GM12878 (cell line): ENCODE measurements at regions not wholly inside any gene's neighbourhood (a gene's known extent, or its start where the extent isn't known, plus 50 kb on each side); places are given as distances from the start of the nearest gene placed in this dataset.

ENCODE experiments used
- ATAC-seq: fragments of 200-7000 bp; cut with Tn5 transposase; 3 replicates; pipeline ENCODE4 v1.9.1; 2020; ENCODE audit warnings: mild to moderate bottlenecking, moderate library complexity
- BruUV-seq: library from RNA; stranded (reverse); fragments of 400-500 nt; replicated peaks from 2 replicates; lab custom pipeline; 2021; lab: Mats Ljungman, UMichigan
- CTCF ChIA-PET: fragments of 300-600 bp; sonication (Branson Sonifier 250); formaldehyde crosslinking; extraction: SDS; loops from one replicate; lab custom pipeline; 2021; ENCODE audit warnings: inconsistent platforms; lab: Yijun Ruan, JAX
- POLR2A ChIA-PET: fragments of 350-600 bp; formaldehyde crosslinking; extraction: SDS; loops from one replicate; lab custom pipeline; 2021; ENCODE audit warnings: inconsistent platforms; lab: Charles Lee
- RAD21 ChIA-PET: fragments of 300-600 bp; sonication (Branson Sonifier 250); formaldehyde crosslinking; loops from one replicate; lab custom pipeline; 2023; ENCODE audit warnings: antibody characterized with exemption; ENCODE audit not compliant: unreplicated experiment; lab: Charles Lee
- SMC1A ChIA-PET: fragments of 300-600 bp; sonication (Branson Sonifier 250); formaldehyde crosslinking; loops from one replicate; lab custom pipeline; 2023; ENCODE audit not compliant: unreplicated experiment, uncharacterized antibody; lab: Charles Lee
- DNase-seq: peaks from one replicate; pipeline ENCODE4 v3.0.0-alpha.2; 2011; ENCODE audit warnings: low read depth, low spot score
- FAIRE-seq: peaks from 3 replicates; lab custom pipeline; 2011; peaks lifted over from hg19 to GRCh38; lab: Jason Lieb, UNC
- H2AFZ ChIP-seq: 2 replicates; pipeline ENCODE4 v1.6.0; 2011; ENCODE audit warnings: low read depth, low read length, control low read depth; ENCODE audit not compliant: control insufficient read depth
- H3K27ac ChIP-seq: 2 replicates; pipeline ENCODE4 v1.5.1; 2011; ENCODE audit warnings: control low read depth; ENCODE audit not compliant: control insufficient read depth, insufficient read depth
- H3K27me3 ChIP-seq, 2 experiments: replicated peaks in 1 of 2; 2 replicates each; pipeline versions ENCODE4 v1.6.0 to v1.6.1; 2011; ENCODE audit warnings: low read length in 1 of 2; ENCODE audit not compliant: control insufficient read depth in 2 of 2, insufficient read depth in 2 of 2
- H3K36me3 ChIP-seq, 2 experiments: 2 replicates each; pipeline ENCODE4 v1.5.1; 2011; ENCODE audit warnings: low read length in 1 of 2; ENCODE audit not compliant: control insufficient read depth in 2 of 2, insufficient read depth in 2 of 2
- H3K4me1 ChIP-seq: 2 replicates; pipeline ENCODE4 v1.6.1; 2011; ENCODE audit warnings: mild to moderate bottlenecking, low read length, moderate library complexity, mixed read lengths; ENCODE audit not compliant: control insufficient read depth, insufficient read depth
- H3K4me2 ChIP-seq: 2 replicates; pipeline ENCODE4 v1.6.0; 2011; ENCODE audit warnings: control low read depth; ENCODE audit not compliant: control insufficient read depth, insufficient read depth
- H3K4me3 ChIP-seq: fragments of 200-600 bp; sonication (generic); 2 replicates; pipeline ENCODE4 v1.5.1; 2016
- H3K79me2 ChIP-seq: 2 replicates; pipeline ENCODE4 v1.6.0; 2011; ENCODE audit warnings: low read length; ENCODE audit not compliant: control insufficient read depth, insufficient read depth
- H3K9ac ChIP-seq: 2 replicates; pipeline ENCODE4 v1.8.0; 2011; ENCODE audit warnings: low read length, control low read depth, mixed read lengths; ENCODE audit not compliant: control insufficient read depth, insufficient read depth
- H3K9me3 ChIP-seq: replicated peaks from 3 replicates; pipeline ENCODE4 v1.5.1; 2011; ENCODE audit warnings: mild to moderate bottlenecking, low read length; ENCODE audit not compliant: control insufficient read depth, insufficient read depth
- H4K20me1 ChIP-seq: 2 replicates; pipeline ENCODE4 v1.6.0; 2011; ENCODE audit not compliant: control insufficient read depth, insufficient read depth
- BACH1 ChIP-seq: fragments of 450-650 bp; IDR thresholded peaks from 2 replicates; pipeline ENCODE4 v1.6.1; 2017; ENCODE audit warnings: mild to moderate bottlenecking, borderline replicate concordance
- CBX5 ChIP-seq: sonication (generic); IDR thresholded peaks from 2 replicates; pipeline ENCODE4 v1.6.1; 2016; ENCODE audit warnings: low read depth, moderate library complexity, mild to moderate bottlenecking, inconsistent platforms
- IRF4 ChIP-seq: IDR thresholded peaks from 2 replicates; pipeline ENCODE4 v1.6.1; 2011; ENCODE audit warnings: low read depth, low read length
- KAT2A ChIP-seq: conservative IDR thresholded peaks from 2 replicates; pipeline ENCODE4 v1.6.1; 2011; ENCODE audit warnings: low read depth, low read length; ENCODE audit not compliant: control insufficient read depth
- MTA3 ChIP-seq: IDR thresholded peaks from 2 replicates; pipeline ENCODE4 v1.6.1; 2012; ENCODE audit warnings: low read length, inconsistent platforms, borderline replicate concordance
- WRNIP1 ChIP-seq: IDR thresholded peaks from 2 replicates; pipeline ENCODE4 v1.6.1; 2011; ENCODE audit warnings: low read depth, low read length, improper control_type of control experiment, borderline replicate concordance
- ZNF24 ChIP-seq: fragments of 450-650 bp; IDR thresholded peaks from 2 replicates; pipeline ENCODE4 v1.6.1; 2017; ENCODE audit warnings: antibody characterized with exemption, mild to moderate bottlenecking
- WGBS: methylation state at CpG from one replicate; pipeline ENCODE4 v1.1.6; 2016; ENCODE audit warnings: low lambda C conversion rate; ENCODE audit not compliant: insufficient replicate concordance, insufficient coverage; ENCODE audit errors: missing lambda C conversion rate; 5-methylcytosine and 5-hydroxymethylcytosine counted together
- in situ Hi-C: fragments of 300-500 bp; cut with MboI; formaldehyde crosslinking; loops from 9 replicates; pipeline ENCODE4 v1.14.3; 2018; ENCODE audit warnings: mixed read lengths
- intact Hi-C: fragments of 100-400 bp; cut with micrococcal nuclease; formaldehyde crosslinking; loops from one replicate; pipeline ENCODE4 v1.14.2; 2022; ENCODE audit not compliant: unreplicated experiment
- TF ChIP-seq, protein P1 (sequence below): fragments of 450-650 bp; IDR thresholded peaks from 2 replicates; pipeline ENCODE4 v1.6.1; 2014; ENCODE audit warnings: mild to moderate bottlenecking
- TF ChIP-seq, protein P2 (sequence below): IDR thresholded peaks from 2 replicates; pipeline ENCODE4 v1.6.1; 2012; ENCODE audit warnings: low read length, inconsistent platforms
- TF ChIP-seq, protein P3 (sequence below), 3 experiments: IDR thresholded peaks in 2 of 3; conservative IDR thresholded peaks in 1 of 3; 2 replicates each; pipeline ENCODE4 v1.5.1; 2011; ENCODE audit warnings: low read depth in 3 of 3, low read length in 3 of 3, mild to moderate bottlenecking in 3 of 3, control low read depth in 2 of 3, moderate library complexity in 2 of 3, inconsistent platforms in 1 of 3, mixed read lengths in 1 of 3; ENCODE audit not compliant: control insufficient read depth in 2 of 3, insufficient read depth in 1 of 3; ENCODE audit errors: extremely low read depth in 1 of 3

DNA sequence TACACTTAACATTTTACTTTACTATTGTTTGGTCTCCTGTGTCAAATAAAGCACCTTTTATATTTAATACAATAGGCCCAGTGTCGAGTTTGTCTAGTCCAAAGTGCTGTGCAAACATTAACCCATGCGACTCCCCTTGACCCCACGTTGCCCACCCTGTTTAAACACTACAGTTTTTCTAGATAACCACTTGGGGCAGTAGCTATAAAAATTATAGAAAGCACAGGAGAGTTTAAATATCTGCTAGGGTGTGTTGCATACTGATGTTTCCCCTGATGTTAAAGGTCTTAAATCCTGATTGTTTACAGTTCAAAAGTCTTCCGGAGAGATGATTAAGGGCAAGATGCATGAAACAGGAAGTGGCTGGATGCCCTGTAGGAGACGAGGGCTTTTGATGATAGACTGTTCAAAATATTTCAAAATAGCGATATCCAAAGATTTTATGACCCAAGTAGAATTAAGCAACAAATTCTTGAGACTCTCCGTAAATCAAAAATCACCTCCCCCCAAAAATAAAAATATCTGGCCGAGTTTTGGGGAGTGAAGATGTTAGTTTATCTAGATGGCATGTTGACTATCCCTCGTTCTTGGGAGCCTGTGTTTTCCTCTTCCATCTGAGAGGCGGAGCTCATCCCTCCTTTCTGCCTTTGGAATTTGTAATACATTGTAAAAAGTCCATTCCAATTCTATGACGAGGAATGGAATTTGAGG is 167.1 kb downstream of the FGF9 start:
- RAD21 ChIA-PET: no interaction called here
- no peak overlapping the region for H2AFZ ChIP-seq
- H3K27me3 ChIP-seq: no peaks in the 10 kb centered on the region
- SMC1A ChIA-PET: no interaction called here
- no peak overlapping the region for H3K9ac ChIP-seq
- H3K9me3 ChIP-seq: no peaks in the 10 kb centered on the region
- BruUV-seq: no TSS peak
- no peak for FAIRE-seq
- H3K79me2 ChIP-seq: no peaks in the 10 kb centered on the region
- H3K4me3 ChIP-seq: no peak overlapping the region
- in situ Hi-C loops: no loop called here
- H3K36me3 ChIP-seq: no peaks in the 10 kb centered on the region
- no peak for DNase-seq
- WGBS: 33% methylated on average over 11 of the region's 11 CpGs
- CTCF ChIA-PET: interaction anchor here (0.7 kb wide), 1 partner anchor 51 kb away, joined by 3 read pairs; no protein-coding TSS in a partner anchor
- H3K4me2 ChIP-seq: no peak overlapping the region
- POLR2A ChIA-PET: no interaction called here
- no peak overlapping the region for H3K27ac ChIP-seq
- H4K20me1 ChIP-seq: no peaks in the 10 kb centered on the region
- ATAC-seq: no peak
- no peak for TF ChIP-seq KAT2A
- TF ChIP-seq BACH1: no peak
- TF ChIP-seq MTA3: no peak
- no peak for TF ChIP-seq WRNIP1
- TF ChIP-seq, protein P1, sequence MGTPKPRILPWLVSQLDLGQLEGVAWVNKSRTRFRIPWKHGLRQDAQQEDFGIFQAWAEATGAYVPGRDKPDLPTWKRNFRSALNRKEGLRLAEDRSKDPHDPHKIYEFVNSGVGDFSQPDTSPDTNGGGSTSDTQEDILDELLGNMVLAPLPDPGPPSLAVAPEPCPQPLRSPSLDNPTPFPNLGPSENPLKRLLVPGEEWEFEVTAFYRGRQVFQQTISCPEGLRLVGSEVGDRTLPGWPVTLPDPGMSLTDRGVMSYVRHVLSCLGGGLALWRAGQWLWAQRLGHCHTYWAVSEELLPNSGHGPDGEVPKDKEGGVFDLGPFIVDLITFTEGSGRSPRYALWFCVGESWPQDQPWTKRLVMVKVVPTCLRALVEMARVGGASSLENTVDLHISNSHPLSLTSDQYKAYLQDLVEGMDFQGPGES: no peak
- no peak for TF ChIP-seq CBX5
- TF ChIP-seq, protein P2, sequence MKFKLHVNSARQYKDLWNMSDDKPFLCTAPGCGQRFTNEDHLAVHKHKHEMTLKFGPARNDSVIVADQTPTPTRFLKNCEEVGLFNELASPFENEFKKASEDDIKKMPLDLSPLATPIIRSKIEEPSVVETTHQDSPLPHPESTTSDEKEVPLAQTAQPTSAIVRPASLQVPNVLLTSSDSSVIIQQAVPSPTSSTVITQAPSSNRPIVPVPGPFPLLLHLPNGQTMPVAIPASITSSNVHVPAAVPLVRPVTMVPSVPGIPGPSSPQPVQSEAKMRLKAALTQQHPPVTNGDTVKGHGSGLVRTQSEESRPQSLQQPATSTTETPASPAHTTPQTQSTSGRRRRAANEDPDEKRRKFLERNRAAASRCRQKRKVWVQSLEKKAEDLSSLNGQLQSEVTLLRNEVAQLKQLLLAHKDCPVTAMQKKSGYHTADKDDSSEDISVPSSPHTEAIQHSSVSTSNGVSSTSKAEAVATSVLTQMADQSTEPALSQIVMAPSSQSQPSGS: no peak
- TF ChIP-seq ZNF24: no peak
- TF ChIP-seq, protein P3, sequence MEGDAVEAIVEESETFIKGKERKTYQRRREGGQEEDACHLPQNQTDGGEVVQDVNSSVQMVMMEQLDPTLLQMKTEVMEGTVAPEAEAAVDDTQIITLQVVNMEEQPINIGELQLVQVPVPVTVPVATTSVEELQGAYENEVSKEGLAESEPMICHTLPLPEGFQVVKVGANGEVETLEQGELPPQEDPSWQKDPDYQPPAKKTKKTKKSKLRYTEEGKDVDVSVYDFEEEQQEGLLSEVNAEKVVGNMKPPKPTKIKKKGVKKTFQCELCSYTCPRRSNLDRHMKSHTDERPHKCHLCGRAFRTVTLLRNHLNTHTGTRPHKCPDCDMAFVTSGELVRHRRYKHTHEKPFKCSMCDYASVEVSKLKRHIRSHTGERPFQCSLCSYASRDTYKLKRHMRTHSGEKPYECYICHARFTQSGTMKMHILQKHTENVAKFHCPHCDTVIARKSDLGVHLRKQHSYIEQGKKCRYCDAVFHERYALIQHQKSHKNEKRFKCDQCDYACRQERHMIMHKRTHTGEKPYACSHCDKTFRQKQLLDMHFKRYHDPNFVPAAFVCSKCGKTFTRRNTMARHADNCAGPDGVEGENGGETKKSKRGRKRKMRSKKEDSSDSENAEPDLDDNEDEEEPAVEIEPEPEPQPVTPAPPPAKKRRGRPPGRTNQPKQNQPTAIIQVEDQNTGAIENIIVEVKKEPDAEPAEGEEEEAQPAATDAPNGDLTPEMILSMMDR (IDR thresholded peaks at IDR 0.05 in 2 of 3, conservative IDR thresholded peaks at IDR 0.05 in 1 of 3; ENCODE audit: control insufficient read depth in 2 of 3, extremely low read depth in 1 of 3, insufficient read depth in 1 of 3, low read depth in 3 of 3, low read length in 3 of 3): no peak
- no peak for TF ChIP-seq IRF4
- intact Hi-C loops: no loop called here
- no peaks in the 10 kb centered on the region for H3K4me1 ChIP-seq
